HG03520 (cell line): ENCODE measurements at regions not wholly inside any gene's neighbourhood (a gene's known extent, or its start where the extent isn't known, plus 50 kb on each side); places are given as distances from the start of the nearest gene placed in this dataset.
"Not testable (repeated sequence)": the region's sequence is repeated elsewhere in the genome, so short reads cannot be mapped to it uniquely, and the experiment has no call there.

Experiments
- ATAC-seq: cut with Tn5 transposase; IDR thresholded peaks from one replicate; pipeline ENCODE4 v1.9.1; 2021; ENCODE audit warnings: mild to moderate bottlenecking, moderate library complexity; ENCODE audit not compliant: unreplicated experiment

DNA sequence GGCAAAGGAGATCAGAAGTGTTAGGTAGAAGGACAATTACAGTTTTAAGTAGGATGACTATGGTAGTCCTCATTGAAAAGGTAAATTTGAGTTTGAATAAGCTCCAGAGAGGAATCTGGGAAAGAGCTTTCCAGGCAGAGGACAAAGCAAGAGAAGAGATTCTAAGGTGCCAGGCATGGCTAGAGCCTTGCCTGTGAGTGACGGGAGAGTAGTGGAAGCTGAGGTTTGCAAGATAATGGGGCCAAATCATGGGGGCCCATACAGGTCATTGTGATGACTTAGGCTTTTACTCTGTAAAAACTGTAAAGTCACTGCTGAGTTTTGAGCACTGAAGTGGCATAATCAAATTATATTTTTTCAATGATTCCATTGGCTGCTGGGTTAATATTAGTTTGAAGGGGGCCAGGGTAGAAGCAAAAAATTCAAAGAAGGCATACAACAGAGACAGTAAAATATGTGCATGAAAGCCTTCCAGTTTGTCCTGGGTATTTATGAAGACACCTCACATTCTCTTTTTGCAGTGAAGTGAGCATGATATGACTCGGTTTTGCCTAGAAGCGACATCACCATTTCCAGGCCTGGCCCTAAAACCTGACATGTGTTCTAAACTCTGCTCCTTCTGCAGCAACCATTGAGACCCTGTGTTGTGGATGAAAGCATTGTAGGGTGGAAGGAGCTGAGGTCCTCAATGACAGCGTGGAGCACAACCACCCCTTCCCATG lies 279.8 kb upstream of the TNC start:
- no peak for ATAC-seq

DNA sequence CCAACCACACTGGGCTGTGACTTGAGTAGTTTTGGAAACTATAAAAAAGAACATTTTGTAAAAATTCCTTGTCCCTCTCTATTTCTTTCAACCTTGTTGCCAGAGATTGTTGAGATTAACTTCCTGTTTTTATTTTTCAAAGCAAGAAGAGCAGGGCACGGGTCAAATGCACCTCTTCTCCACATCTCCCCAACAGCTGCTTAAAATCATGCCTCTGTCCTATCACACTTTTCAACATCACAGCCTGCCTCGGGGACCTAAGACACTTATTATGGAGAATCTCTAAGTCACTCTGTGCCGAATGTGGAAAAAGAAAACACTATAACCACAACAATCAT lies 280.3 kb upstream of the TNC start:
- no peak for ATAC-seq

DNA sequence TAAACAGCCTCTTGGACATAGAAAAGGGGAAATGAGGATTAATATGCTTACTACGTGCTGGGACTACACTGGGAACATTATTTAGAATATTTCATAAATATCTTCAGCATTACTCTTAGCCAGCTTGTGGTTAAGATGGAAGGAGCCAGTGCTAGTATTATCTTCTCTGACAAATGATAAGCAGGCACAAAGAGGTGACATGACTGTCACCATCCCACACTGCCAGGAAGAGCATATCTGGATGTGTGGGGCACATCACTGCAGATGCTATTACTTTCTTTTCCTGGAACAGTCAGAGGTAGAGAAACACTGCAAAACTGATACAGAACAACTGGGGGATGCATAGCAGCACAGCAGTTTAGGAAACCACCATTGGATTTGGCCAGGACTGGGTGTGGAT lies 281.0 kb upstream of the TNC start:
- no peak for ATAC-seq

DNA sequence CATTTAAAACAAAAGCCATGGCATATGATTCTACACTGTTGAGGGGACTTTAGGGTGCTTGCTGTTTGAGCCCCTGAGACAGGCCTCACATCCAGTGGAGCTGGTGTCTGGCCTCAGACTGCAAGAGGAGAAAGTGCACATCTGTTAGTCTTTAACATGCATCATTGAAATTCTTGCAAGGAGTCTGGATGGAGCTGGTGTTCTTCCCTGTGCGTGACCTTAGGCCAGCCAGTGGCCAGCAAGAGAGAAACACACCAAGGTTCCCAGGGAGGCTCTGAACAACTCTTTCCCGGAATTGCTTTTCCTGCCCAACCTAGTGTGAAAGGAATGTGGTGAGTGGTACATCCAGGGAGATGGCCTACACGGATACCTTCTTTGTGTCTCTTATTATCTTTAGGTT lies 282.8 kb upstream of the TNC start:
- no peak for ATAC-seq

DNA sequence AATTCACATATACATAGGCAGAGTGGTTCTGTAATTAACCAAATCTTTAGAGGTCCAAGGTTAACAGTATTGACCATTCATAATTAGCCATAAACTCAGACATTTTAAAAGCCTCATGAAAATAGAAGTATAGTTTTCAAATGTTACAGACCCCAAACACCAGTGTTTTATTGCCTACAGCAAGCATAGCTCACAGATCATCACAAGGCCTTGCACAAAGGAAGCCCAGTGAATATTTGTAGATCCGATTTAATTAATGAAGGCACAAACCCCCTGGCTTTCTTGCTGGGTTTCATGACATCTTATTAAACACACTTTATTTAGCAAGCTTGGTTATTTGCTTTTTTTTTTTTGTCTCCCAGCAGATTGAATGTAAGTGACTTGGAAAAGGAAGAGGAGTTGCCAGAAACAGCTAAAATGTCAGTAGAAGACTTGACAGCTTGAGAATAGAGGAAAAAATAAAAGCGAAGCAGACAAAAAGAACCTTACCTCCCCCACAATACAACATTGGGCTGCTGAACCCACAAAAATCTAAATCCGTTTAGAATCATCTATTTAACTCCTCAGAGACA lies 283.9 kb upstream of the TNC start:
- no peak for ATAC-seq

DNA sequence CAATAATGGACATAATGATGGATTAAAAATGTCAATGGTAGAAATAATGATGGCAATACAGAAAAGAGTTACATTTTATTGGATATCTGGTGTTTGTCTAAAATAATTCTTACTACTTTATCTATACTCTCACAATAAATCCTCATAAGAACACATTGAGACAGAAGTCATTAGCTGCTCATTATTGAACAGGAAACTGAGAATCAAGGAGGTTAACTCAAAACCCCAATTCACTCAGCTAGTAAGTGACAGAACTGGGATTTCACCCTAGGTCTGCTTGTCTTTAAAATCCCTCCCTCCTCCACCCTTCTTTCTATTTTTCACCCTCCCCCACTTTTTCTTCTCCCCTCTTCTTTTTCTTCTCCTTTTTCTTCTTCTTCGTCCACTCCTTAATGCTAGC lies 285.8 kb upstream of the TNC start:
- ATAC-seq, result no peak

DNA sequence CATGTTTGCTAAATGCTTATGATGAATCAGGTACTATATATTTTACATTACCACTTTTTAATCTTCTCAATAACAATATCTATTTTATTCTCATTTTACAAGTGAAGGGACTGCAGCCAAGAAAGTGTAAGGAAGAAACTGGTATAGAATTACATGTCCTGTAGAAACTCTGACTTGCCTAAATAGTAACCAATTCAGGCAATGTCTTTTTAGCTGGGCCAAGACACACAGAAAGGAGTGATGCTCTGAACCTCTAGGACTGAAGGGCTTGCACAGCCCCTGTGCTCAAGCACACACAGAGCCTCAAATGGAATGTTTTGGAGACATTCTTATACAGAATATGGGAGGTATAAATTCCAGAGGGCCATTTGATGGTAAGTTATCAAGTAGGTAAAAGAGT lies 286.4 kb upstream of the TNC start:
- ATAC-seq, result no peak

DNA sequence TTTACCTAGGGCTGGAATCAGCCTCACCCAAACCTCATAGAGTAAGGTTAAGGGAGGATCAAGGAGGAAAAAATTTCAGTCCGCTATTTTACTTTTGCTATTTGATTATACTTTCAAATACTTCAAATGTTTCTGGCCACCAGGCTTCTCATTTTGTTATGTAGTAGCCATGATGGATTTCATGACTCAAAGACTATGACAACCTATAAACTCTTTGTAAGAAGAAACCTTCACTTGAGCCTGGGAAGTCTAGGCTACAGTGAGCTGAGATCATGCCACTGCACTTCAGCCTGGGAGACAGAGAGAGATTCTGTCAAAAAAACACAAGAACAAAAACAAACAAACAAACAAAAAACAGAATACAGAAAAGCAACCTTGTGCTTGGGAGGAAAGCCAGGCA lies 293.6 kb upstream of the TNC start:
- no peak for ATAC-seq

DNA sequence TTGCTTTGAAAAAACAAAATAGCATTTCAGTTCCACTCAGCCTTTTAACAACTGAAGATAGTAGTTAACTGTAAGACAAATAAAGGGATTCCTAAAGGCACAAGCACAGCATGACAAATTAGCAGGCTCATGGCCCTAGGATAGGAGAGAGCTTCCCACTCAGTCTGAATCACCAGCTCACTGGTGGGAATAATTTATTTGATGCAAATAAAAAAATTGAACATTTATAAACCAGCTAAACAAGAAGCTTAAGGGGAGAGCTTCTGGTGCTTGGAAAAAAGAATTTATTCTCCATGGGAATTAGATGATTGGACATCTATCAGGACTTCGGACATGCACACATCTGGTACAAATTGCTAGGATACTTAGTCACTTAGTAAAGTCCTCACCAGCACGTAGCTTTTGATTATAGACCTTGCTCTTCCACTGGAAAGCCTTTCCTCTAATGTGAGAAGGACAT lies 294.1 kb upstream of the TNC start:
- no peak for ATAC-seq

DNA sequence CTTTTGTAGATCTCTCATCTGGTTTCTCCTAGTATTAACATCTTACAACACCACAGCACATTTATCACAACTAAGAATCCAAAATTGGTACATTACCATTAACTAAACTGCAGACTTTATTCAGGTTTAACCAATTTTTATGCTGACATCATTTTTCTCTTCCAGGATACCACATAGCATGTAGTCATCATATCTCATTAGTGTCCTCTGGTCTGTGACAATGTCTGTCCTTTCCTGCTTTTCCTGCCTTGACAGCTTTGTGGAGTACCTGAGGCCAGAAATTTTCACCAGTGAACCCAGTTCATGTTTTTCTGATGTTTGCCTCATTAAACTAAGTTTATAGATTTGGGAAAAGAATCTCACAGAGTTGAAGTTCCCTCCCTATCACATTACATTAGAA lies 294.7 kb upstream of the TNC start:
- ATAC-seq, result no peak

DNA sequence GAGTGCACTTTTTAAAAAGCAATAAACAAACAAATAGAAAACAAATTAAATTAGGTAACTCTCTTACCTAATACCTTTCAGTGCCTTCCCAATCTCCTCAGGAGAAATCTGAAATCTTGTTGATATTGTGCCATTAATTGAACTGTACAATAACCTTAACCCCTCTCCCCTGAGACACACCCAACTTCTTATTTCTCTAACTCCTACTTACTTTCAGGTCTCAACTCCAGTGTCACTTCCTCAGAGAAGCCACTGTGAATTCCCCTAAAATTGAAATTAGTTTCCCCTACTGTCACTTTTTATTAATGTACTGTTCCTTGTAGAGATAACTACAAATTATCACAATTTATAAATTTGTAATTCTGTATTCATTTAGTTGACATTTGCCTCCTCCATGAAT lies 295.3 kb upstream of the TNC start:
- ATAC-seq, result no peak

DNA sequence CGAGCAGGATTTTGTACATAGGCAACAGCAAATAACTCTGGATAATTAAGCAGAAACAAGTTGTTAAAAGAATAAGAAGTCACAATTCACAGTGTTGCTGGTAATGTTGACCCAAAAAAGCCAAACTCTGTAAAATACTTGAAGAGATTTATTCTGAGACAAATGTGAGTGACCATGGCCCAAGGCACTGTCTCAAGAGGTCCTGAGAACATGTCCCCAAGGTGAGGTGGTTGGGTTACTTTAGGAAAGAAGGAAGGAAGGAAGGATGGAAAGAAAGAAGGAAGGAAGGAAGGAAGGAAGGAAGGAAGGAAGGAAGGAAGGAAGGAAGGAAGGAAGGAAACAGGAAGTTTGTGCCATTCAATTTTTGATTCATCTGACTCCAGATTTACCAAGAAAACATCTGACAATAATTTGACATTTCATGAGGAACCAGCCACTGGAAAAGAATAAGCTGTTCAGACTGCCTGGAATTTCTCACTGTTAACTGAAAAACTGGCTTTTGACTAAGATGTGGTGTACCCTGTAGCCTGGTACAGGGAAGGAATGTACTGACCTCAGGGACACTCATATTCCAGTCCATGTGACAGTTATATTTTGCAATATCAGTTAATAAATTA lies 295.9 kb upstream of the TNC start:
- no peak for ATAC-seq

DNA sequence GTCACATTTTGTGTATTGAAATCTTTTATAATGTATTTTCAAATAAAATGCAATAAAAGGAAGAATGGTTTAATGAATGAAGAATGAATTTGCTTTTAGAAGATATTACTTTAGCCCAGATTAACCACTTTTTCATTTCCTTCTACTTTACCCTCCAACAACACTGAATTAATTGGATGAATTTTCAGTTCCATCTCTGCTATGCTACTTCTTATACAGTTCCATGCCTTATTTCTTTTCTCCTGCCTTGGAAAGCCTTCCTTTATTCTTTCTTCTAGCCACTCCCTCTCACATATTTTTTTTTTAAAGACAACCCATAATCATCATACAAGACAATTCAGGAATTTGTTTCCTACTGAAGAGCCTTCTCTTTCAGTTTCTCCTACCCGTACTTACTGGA lies 296.6 kb upstream of the TNC start:
- no peak for ATAC-seq

DNA sequence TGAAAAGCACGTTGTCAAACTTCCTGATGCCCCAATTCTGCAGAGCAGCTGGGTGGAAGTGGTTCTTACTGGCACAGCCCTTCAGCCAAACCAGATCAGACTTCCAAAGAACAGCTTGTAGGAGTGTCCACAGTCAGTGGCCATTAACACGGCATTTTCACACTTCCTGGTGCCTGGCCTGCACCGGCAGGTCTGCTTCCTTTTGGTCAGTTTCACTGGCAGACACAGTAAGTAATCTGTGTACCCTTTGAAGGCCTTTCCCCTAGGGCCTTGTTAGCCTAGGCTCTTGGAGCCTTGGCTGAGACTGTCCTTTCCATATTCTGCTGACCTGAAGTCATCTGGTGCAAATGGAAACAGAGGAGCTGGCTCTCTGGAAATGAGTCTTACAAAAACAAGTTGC lies 297.5 kb upstream of the TNC start:
- ATAC-seq, result no peak

DNA sequence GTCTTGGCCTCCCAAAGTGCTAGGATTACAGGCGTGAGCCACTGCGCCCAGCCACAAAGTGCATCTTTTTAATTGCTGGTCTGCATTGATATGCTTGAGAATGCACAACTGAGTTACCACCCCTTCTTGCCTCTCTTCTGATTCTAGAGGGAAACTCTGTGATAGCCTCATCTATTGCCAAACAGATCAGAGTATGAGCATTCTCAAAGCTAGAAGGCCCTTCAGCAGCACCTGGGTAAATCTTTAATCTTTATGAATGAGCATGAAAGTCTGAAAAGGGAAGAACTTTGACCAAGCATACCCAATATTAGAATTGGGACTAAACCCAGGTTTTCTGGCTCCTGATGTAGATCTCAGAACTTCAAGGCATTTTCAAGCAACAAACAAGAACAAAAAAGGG lies 298.3 kb upstream of the TNC start:
- no peak for ATAC-seq

DNA sequence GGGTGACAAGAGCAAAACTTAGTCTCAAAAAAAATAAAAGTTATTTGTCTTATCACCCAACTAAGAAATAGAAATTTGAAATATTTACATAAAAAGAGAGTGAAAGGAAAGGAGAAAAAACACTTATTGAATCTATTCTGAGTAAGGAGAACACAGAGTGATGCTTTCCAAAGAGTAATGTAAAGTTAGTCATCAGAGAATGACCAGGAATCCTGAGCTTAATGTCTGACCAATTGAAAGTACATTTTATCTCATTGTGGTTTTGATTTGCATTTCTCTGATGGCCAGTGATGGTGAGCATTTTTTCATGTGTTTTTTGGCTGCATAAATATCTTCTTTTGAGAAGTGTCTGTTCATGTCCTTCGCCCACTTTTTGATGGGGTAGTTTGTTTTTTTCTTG lies 300.2 kb upstream of the TNC start:
- ATAC-seq, result not testable (repeated sequence)

DNA sequence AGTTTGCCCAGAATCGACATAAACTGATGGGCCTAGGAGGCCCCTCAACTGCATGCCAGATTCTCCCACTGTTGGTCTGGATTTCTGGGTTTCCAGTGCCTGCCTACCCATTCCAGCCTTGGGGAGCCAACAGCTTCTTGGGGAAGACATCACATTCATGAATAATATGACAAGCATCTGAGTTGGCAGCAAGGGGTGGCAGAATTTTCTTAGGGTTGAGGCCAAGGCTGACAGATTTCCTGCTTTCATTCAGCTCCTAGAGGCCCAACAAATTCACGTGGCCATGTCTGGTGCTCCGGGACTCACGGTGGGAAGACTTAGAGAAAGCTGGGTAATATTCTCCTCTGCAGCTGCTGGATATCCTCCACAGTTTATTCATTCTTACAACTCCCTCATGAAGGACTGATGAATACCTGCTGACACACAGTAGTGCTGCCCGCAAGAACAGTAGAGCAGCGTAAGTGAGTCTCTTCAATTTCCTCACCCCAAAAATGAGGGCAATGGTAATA lies 305.0 kb upstream of the TNC start:
- ATAC-seq, result no peak

DNA sequence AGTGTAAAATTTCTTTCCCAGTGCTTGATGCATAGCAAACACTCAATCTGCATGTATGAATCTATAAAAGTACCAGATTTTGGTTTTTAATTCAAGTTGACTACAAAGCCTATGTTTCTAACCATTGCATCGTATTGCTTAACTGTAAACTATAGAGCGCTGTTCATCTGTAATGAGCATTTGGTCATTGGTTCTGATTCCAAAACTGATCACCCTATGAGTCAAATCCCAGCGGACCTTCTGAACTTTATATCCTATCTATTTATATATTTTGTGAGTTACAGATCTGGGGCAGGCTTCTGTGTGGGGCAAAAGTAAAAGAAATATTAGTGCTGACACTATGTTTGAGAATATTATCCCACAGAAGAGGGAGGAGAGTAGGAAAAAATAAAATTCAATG lies 305.7 kb upstream of the TNC start:
- no peak for ATAC-seq

DNA sequence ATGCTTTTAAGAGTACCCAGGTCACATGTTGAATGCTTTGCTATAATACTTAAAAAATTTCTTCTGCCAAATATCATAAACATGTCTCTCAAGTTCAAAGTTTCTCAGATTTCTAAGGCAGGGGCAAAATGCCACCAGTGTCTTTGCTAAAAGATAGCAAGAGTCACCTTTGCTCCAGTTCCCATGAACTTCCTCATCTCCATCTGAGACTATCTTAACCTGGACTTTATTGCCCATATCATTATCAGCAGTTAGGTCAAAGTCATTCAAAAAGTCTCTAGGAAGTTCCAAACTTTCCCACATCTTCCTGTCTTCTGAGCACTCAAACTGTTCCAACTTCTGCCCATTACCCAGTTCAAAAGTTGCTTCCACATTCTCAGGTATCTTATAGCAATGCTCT lies 307.6 kb upstream of the TNC start:
- ATAC-seq, result no peak

DNA sequence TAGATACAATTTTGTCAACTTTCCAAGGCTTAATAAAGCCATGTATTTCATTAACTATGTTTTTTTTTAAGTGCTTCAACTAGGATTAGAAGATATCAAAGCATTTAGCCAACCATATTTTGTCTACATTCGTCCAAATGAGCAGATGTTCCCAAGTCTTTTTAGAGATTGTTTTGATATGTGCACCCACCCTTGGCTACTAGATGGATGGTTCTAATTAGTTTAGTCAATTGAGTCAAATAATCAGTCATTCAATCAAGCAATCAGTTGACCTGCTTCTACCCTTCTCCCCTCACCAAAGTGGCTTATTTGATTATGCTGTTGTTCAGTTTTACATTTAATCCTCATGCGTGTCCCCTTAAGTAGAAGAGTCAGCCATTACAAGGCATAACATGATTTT lies 319.5 kb upstream of the TNC start:
- ATAC-seq, result no peak

DNA sequence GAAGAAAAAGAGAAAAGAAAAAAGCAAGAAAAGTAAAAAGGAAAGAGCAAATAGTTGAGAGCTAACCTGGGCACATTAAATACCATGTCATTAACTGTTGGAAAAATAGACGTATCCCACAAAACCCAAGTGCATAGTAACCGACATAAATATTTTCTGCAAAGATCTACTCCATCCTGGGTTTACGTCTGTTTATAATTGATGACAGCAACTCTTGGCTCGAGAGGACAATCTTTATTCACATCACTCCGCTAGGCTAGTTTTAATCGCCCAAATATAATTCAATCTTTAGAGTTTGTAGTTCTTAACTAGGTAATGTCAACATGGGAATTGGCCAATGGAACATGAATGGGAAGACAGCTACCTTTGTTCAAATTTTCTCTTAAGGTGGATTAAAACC lies 321.7 kb upstream of the TNC start:
- ATAC-seq, result no peak

DNA sequence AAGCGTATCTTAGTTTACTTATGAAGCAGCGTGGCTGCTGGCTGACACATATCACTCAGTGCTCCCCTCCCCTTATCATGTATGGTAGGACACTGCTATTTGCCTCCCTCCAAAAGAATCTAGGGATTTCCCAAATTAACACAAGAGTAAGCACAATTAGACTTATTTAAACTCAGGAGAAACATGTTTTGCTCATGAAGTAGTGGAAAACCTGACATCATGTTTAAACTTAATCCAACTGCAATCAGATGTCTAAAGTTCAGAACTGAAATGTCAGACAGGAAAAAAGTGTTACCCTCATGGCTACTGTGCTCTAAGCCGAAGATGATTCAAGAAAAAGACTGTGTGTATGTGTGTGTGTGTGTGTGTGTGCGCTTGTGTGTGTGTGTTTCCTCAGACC lies 324.1 kb upstream of the TNC start:
- ATAC-seq, result no peak

DNA sequence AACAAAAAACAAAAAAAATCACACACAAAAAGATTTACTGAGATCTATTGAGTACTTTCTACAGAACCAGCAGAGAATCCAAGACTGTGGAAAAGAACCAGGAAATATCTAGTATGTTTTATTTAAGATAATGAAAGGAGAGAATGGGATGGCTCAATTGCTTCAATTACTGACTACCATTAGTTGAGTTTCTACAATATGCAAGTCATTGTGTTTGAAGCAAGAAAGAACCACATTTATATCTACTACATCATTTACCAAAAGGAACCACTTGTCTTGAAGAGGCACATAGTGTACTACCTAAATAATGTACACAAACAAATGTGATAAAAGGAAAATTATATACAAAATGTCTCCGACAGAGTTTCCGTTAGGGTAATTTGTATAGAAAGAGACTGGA lies 325.9 kb upstream of the TNC start:
- no peak for ATAC-seq
